ENCODE measurements at regions not wholly inside any gene's neighbourhood (a gene's known extent, or its start where the extent isn't known, plus 50 kb on each side); places are given as distances from the start of the nearest gene placed in this dataset.

GRCh38 chr3:94272016-94272415 is 209.2 kb downstream of the NSUN3 start:
- TF ChIP-seq CTCF (IDR thresholded peaks at IDR 0.05): no peak
- TF ChIP-seq POLR2A (IDR thresholded peaks at IDR 0.05): no peak
